Eye (tissue), 1 donor: ENCODE measurements at regions not wholly inside any gene's neighbourhood (a gene's known extent, or its start where the extent isn't known, plus 50 kb on each side); places are given as distances from the start of the nearest gene placed in this dataset.

Experiments
- DNase-seq: peaks from one replicate; pipeline ENCODE4 v3.0.0-alpha.2; 2015

DNA sequence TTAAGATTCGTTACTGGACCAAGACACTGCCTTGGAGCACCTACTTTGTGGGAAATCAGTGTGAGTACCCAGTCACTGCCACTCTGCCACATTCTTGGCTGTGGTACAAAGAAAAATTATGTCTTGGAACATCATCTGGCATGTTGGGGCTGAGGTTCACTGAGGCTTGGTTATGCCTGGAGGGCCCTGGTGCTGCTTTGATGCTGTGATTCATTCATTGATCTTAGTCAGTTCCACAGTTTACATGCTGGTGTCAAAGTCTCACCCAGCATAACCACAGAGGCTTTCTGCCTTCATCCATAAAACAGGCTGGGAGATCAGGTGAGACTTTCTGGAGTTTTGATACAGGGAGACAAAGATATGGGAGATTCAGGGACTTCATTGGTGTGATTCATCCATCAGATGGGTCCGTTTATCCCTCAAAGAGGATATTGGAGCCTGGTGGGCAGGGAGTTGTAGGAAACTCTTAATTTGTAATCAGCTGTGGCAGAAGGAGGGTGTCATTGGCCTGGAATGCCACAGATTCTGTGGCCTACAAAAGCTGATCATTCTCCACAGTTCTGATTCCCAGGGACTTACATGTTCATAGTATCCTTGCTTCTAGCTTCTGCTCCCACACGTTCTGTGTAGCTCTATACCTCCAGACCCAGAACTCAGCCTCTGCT lies 322.5 kb downstream of the PMP22 start:
- peak; percentile 34 for DNase-seq

GRCh38 chr17:14940938-14941265 lies 324.2 kb downstream of the PMP22 start:
- DNase-seq: no peak

DNA sequence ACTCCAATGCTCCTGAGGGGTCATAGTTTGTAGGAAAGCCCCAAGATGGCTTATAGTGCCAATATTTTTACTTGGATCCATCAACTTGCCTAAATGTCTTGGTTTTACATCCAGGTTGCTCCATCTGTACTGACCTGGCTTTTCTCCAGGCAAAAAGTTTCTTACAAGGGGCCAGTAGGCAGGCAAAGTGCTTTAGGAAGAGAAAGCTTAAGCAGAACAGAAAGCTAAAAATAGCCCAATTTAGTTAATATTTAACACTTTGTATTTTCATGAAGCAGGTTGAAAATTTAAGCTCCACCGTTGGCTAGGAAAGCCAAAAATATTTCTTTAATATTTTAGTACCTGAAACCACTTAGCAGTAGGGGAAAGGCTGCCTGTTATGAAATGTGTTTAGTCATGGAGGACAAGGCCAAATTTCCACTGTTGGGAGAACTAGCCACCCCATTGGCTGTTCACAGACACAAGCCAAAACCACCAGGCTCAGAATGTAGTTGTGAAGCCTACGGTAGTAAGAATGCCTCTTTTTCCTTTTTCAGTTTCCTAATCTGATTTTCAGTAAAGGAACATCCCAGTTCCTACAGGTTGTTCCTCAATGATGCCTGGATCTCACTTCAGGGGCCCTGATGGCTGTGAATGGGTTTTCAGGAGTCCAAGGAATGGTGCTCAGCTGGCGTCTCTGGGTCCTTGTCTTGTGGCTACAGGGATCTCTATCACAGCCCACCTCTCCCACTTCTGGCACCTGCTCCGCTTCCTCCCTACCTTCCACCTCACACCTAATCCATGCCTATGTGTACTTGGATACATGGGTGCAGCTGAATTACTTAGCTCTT lies 324.8 kb downstream of the PMP22 start:
- DNase-seq: peak; percentile 16

DNA sequence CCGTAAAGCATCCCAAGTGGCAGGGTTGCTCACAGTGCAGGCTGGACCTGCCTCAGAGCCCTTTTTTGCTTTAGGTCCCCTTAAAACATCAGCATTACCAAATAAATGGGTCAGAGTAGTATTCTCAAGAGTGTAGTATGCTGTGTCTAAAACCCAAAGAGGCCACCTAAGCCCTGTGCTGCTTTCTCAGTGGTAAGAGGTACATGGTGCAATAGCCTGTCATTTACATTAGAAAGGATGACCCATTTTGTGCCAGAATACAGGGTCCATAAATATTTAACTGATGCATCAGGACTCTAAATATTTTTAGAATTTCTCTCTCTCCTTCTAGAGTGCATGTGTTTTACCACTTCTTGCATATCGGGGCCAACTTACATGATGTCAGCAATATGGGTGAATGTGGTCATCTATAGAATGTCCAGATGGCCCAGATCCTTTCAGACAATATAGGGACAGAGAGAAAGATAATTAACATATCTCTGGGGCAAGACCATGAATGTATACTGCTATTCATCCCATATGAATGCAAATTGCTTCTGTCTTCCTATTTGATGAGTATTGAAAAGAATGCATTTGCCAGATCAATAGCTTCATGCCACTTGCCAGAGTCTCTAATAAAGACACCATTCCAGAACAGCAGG lies 329.2 kb downstream of the PMP22 start:
- no peak for DNase-seq

DNA sequence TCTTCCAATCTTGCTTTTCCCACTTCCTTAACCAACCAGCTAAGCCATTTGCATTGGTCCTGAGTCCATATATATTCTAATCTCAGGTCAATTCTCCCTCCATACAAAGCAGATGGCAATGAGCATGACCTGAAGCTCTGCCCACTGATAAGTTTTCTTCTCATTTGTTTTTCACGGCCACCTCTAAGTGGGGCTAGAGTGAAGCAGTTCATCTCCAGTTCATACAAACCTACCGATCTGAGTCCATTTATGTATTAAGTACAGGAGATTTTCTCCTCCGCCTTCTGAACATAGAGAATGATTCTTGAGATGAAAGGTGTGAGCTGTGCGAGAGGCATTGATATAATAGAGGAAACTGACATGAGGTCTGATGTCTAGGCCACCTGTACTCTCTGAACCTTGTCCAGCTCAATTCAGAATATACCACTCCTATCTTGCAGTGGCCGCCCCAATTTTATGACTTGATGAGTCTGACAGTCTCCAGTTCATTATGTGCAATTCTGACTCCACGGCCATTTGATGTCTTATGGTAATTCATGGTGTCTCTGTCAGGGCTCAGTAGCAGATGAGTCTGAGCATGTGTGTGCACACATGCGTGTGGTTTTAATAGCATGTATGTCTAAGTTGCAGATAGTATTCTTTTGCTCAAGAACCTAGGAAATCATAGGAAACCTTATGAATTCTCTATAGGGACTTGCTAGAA lies 329.8 kb downstream of the PMP22 start:
- no peak for DNase-seq

DNA sequence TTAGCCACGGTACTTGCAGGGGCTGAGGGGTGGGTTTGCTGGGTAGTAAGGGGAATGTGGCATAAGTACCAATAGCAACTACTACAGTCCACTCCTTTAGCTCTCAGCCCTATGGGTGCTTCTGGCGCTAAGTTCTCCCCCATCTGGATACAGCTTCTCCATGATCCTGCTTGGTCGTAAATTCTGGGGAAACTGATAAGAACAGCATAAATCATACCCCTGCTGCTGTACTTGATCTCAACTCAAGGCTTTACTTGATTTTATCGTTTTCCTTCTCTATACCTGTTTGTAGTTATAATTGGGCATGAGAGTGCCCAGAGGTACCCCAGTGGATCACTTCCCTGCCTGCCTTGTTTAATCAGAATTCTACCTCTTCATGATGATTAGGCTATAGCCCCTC lies 331.4 kb downstream of the PMP22 start:
- no peak for DNase-seq

DNA sequence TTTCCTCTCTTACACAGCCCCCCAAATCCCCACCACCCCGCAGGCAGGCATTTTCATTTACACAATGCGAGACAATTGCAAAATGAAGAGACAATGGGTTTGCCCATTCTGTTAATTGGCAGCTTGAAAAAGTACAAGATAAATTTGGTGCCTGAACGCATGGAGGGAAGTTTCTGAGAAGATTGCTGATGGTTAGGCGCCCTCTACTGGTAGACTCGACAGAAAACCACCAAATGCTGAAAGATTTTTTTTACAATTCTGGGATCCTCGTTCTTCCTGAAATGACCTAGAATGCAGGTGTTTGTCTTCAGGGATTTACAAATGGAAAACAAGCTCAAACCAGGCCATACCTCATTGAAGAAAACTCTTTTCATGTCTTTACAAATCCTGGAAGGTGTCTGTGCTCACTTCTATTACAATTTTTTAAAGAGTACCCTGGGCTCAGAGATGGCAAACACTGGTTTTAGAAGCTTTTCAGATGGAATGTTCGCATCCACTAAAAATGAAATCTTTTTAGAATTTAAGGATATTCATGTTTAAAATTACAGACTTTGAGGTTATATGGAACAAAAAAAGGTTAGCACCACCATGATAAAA lies 338.5 kb downstream of the PMP22 start:
- peak; percentile 92 for DNase-seq

DNA sequence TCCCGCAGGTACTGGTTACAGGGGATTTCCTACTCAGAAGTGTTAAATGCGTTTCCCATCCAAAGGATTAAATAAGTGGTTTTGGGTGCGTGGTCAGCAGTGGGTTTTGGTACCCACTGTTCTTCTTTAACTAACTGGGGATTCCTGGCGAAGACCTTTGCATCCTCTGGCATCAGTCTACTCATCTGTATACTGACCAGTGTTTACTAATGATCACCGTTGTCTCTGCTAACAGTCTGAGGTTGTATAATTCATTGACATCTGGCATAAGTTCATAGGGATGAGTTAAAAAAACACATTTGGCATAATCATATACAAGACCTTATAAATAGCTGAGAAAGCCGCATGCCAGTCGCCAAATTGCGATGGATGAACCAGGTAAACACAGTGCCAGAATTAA lies 339.1 kb downstream of the PMP22 start:
- DNase-seq: no peak

DNA sequence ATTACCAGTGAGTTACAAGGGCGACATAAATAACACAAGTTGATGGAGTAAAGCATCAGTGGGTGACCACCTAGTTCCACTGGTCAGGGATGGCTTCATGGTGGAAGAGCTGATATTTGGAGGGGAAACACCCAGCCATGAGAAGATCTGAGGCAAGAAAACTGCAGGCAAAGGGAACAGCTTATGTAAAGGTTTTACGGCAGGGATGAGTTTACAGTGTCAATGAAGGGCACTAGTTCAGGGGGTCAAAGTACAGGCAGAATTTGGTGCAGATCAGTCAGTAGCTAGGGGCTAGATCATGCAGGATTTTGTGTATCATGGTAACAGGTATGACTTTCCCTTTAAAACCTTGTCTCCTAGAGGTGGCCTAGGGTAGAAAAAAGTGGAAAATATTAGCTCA lies 339.6 kb downstream of the PMP22 start:
- no peak for DNase-seq

DNA sequence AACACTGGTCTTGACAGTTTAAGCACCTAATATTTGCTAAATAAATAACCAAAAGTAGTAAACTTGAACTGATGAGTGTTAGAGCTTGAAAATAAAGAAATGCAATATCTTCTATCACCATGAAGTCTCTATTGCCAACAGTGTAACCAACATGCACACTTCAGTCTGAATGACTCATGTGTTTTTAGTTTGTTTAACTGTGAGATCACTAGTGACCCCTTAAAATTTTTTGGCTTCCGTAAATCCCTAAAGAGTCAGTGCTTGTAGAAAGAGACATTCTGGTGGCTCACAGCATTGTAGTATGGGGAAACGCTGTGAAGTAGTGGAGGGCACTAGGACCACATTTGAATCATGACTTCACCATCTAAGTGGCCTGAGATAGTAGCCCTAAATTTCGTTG lies 341.1 kb downstream of the PMP22 start:
- DNase-seq: no peak

- no peak for DNase-seq
Observed at GRCh38 chr17:14922411-14922810, 342.7 kb downstream of the PMP22 start.

DNA sequence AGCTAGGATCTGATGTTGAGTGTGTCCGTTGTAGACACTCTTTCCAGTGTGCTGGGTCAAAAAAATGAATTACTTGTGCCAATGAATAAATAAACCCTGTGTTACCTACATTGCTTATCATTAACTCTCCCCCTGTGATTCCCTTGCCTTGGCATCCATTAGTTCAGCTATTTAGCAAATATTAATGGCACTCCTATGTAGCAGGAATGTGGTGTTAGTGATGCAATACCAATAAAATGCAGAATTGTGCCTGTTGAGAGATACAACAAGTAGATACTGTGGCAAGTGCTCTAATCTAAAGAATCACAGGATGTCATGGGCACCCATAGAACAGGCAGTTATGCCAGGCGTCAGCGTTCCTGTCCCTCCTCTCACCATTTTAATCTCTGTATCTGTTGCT lies 343.2 kb downstream of the PMP22 start:
- DNase-seq: no peak

- peak; percentile 34 for DNase-seq
Observed at GRCh38 chr17:14919631-14920213, 345.4 kb downstream of the PMP22 start.

DNA sequence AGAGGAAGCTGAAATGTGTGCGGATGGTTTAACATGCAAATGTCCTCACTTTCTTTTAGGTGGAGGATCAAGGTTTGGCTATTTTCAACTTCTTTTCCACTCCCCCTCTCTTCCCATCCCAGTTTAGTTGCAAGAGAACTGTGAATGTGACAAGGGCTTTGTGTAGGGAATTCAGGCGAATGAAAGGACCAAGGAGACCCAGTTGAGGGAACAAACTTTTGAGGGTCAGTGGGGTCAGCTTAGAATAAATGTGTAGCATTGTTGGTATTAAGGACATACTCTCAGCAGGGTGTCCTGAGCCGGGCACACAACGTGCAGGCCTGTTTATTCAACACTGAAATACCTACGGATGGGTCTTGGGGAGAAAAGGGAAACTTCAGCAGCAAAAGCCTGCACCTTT lies 346.0 kb downstream of the PMP22 start:
- peak; percentile 57 for DNase-seq

- peak; percentile 11 for DNase-seq
Observed at GRCh38 chr17:14918540-14918939, 346.6 kb downstream of the PMP22 start.

GRCh38 chr17:14910916-14911315 lies 354.2 kb downstream of the PMP22 start:
- DNase-seq: no peak

GRCh38 chr17:14904386-14904785 lies 360.7 kb downstream of the PMP22 start:
- no peak for DNase-seq

DNA sequence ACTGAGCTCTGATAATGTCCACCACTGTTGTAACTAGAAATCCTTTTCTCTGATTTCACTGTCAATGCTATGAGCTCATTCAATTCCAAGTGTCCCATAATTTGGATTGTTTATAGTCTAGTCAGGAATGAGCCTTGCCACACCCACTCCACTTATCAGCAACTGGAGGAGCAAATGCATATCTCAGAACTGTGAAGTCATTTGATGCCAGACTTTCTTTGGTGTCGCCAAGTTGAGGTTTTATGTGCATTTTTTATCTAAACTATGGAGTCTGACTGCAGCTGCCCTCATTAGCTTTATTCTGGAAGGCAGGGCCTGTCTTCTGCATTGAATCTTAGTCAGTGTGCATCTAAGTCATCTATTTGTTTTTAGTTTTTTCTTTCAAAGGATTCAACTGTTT lies 361.3 kb downstream of the PMP22 start:
- DNase-seq: no peak

- no peak for DNase-seq
Observed at GRCh38 chr17:14902803-14903202, 362.3 kb downstream of the PMP22 start.

DNA sequence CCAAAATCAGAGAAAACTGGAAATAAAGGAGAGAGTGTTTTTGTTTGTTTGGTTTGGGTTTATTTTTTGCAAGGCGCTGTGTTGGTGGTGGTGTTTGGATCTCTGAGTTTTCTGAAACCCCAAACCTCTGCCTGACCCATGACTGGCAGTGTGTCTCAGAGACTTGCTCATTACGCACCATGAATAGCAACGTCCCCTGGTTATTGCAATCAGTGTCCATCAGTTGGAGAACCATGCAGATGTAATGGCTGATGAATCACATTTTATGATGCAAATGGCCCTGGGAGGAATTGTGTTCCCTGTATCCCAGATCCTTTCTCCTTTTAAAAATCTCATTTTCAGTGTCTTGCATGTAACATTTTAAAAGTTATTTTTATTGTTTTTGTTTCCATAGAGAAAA lies 362.8 kb downstream of the PMP22 start:
- no peak for DNase-seq

DNA sequence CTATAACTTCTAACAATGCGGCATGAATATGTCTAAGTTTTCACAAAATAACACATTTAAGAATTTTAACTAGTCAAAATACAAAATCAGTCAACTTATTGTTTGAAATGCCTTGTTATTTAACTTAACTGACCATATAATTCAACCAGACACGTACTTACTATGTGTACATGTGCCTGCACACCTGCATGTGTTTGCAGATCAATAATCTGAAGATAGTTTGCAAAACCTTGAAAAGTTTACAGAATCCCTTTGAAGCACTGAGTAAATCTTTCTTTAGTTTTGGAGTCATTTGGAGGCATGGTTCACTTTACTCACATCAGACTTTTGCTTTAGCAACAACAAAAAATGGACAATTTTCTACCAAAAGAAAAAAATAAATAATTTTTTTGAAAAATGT lies 363.8 kb downstream of the PMP22 start:
- DNase-seq: no peak

- DNase-seq: no peak
Observed at GRCh38 chr17:14886200-14886739, 378.9 kb downstream of the PMP22 start.
